HCT116 (cell line): ENCODE measurements at regions not wholly inside any gene's neighbourhood (a gene's known extent, or its start where the extent isn't known, plus 50 kb on each side); places are given as distances from the start of the nearest gene placed in this dataset.

Source experiments
- ATAC-seq: fragments of 200-7000 bp; cut with Tn5 transposase; 2 replicates; pipeline ENCODE4 v1.9.1; 2020; ENCODE audit warnings: mild to moderate bottlenecking, moderate library complexity
- BruUV-seq: library from RNA; stranded (reverse); fragments of 400-500 nt; replicated peaks from 2 replicates; lab custom pipeline; 2021; lab: Mats Ljungman, UMichigan
- CTCF ChIA-PET: fragments of 300-600 bp; sonication (Branson Sonifier 250); formaldehyde crosslinking; loops from one replicate; lab custom pipeline; 2021; ENCODE audit warnings: antibody characterized with exemption; lab: Charles Lee
- POLR2A ChIA-PET: fragments of 300-600, 350-600 bp; sonication (Branson Sonifier 250); formaldehyde crosslinking; loops from one replicate; lab custom pipeline; 2021; ENCODE audit warnings: antibody characterized with exemption; lab: Charles Lee
- RAD21 ChIA-PET, 2 experiments: fragments of 300-600 bp; sonication (Branson Sonifier 250); formaldehyde crosslinking; loops; one replicate each; lab custom pipeline; 2023; ENCODE audit warnings: low total read pairs in 2 of 2; ENCODE audit not compliant: uncharacterized antibody in 2 of 2, unreplicated experiment in 2 of 2, low non-redundant PET in 1 of 2; lab: Charles Lee
- DNase-seq: peaks from one replicate; pipeline ENCODE4 v3.0.0-alpha.2; 2010; ENCODE audit warnings: low read depth, low spot score
- H2AFZ ChIP-seq: fragments of 200-600 bp; shearing (Covaris generic), sonication (generic); 2 replicates; pipeline ENCODE4 v1.6.1; 2017; ENCODE audit warnings: low read depth, mixed run types, mixed read lengths, antibody characterized with exemption, low read length; ENCODE audit not compliant: poor library complexity, severe bottlenecking
- H3K27ac ChIP-seq: 2 replicates; pipeline ENCODE4 v1.5.1; 2012; ENCODE audit warnings: low read depth, low read length
- H3K27me3 ChIP-seq: fragments of 200-600 bp; sonication (generic); 2 replicates; pipeline ENCODE4 v1.6.1; 2016; ENCODE audit warnings: mixed run types, low read length, mixed read lengths; ENCODE audit not compliant: insufficient read depth
- H3K36me3 ChIP-seq, 2 experiments: fragments of 200-500 bp in 1 of 2; fragments of 200-600 bp in 1 of 2; sonication (Bioruptor generic) in 1 of 2; sonication (generic) in 1 of 2; 2 replicates each; pipeline versions ENCODE4 v1.5.1 to v1.6.1; 2014 to 2016; ENCODE audit warnings: low read length in 2 of 2, inconsistent platforms in 1 of 2, mixed read lengths in 1 of 2, mixed run types in 1 of 2; ENCODE audit not compliant: insufficient read depth in 2 of 2, control insufficient read depth in 1 of 2
- H3K4me1 ChIP-seq, 2 experiments: fragments of 200-600 bp in 1 of 2; sonication (generic) in 1 of 2; 2 replicates each; pipeline versions ENCODE4 v1.5.1 to v1.6.1; 2012 to 2017; ENCODE audit warnings: low read length in 2 of 2, inconsistent platforms in 1 of 2, mild to moderate bottlenecking in 1 of 2, mixed read lengths in 1 of 2, mixed run types in 1 of 2, moderate library complexity in 1 of 2; ENCODE audit not compliant: insufficient read depth in 2 of 2, control insufficient read depth in 1 of 2
- H3K4me2 ChIP-seq: fragments of 200-600 bp; sonication (generic); 2 replicates; pipeline ENCODE4 v1.6.1; 2017; ENCODE audit warnings: mixed run types, low read length, mixed read lengths
- H3K4me3 ChIP-seq, 2 experiments: fragments of 200-600 bp in 1 of 2; sonication (generic) in 1 of 2; replicated peaks in 1 of 2; 2 replicates each; pipeline ENCODE4 v1.5.1; 2011 to 2016; ENCODE audit warnings: low read length in 2 of 2, control low read depth in 1 of 2, low read depth in 1 of 2, mild to moderate bottlenecking in 1 of 2, mixed read lengths in 1 of 2, mixed run types in 1 of 2
- H3K79me2 ChIP-seq: fragments of 200-600 bp; sonication (generic); 2 replicates; pipeline ENCODE4 v1.6.1; 2017; ENCODE audit warnings: mild to moderate bottlenecking, mixed run types, low read length, moderate library complexity, mixed read lengths; ENCODE audit not compliant: insufficient read depth
- H3K9ac ChIP-seq: fragments of 200-600 bp; sonication (generic); 2 replicates; pipeline ENCODE4 v1.6.1; 2016; ENCODE audit warnings: low read length, mixed read lengths
- H3K9me2 ChIP-seq: fragments of 200-600 bp; sonication (generic), shearing (Covaris generic); 2 replicates; pipeline ENCODE4 v1.6.1; 2017; ENCODE audit warnings: mixed run types, mild to moderate bottlenecking, moderate library complexity; ENCODE audit not compliant: insufficient read depth
- H3K9me3 ChIP-seq, 2 experiments: fragments of 200-500 bp in 1 of 2; fragments of 200-600 bp in 1 of 2; sonication (Bioruptor generic) in 1 of 2; sonication (generic) in 1 of 2; 2 replicates each; pipeline ENCODE4 v1.6.1; 2014 to 2017; ENCODE audit warnings: low read length in 2 of 2, mixed read lengths in 2 of 2, inconsistent platforms in 1 of 2, low read depth in 1 of 2, mild to moderate bottlenecking in 1 of 2, mixed run types in 1 of 2, moderate library complexity in 1 of 2; ENCODE audit not compliant: control insufficient read depth in 1 of 2, insufficient read depth in 1 of 2
- H4K20me1 ChIP-seq: fragments of 200-600 bp; sonication (generic), shearing (Covaris generic); 2 replicates; pipeline ENCODE4 v1.6.1; 2017; ENCODE audit warnings: mixed run types, mild to moderate bottlenecking, moderate library complexity; ENCODE audit not compliant: insufficient read depth
- CBX3 ChIP-seq: IDR thresholded peaks from 2 replicates; pipeline ENCODE4 v1.6.1; 2012; ENCODE audit warnings: low read depth
- ELF1 ChIP-seq: IDR thresholded peaks from 2 replicates; pipeline ENCODE4 v1.6.1; 2012; ENCODE audit warnings: low read depth, borderline replicate concordance
- EZH2 ChIP-seq: fragments of 200-600 bp; sonication (generic); IDR thresholded peaks from 2 replicates; pipeline ENCODE4 v1.6.1; 2017; ENCODE audit warnings: antibody characterized with exemption, mixed run types
- FOSL1 ChIP-seq: IDR thresholded peaks from 2 replicates; pipeline ENCODE4 v1.6.1; 2012; ENCODE audit warnings: low read depth
- JUND ChIP-seq: IDR thresholded peaks from 2 replicates; pipeline ENCODE4 v1.6.1; 2012
- POLR2A ChIP-seq: IDR thresholded peaks from 2 replicates; pipeline ENCODE4 v1.7.0; 2011; ENCODE audit warnings: borderline replicate concordance; ENCODE audit not compliant: insufficient read depth, insufficient read length; ENCODE audit errors: extremely low read depth
- RAD21 ChIP-seq: IDR thresholded peaks from 2 replicates; pipeline ENCODE4 v1.6.1; 2012; ENCODE audit warnings: low read depth, mild to moderate bottlenecking
- SRF ChIP-seq: IDR thresholded peaks from 2 replicates; pipeline ENCODE4 v1.6.1; 2012; ENCODE audit warnings: low read depth
- YY1 ChIP-seq: IDR thresholded peaks from 2 replicates; pipeline ENCODE4 v1.6.1; 2011; ENCODE audit warnings: low read length, low read depth, moderate library complexity, mild to moderate bottlenecking; ENCODE audit not compliant: insufficient replicate concordance; ENCODE audit errors: extremely low read depth
- ZNF274 ChIP-seq: fragments of 200-500 bp; sonication (Bioruptor generic); IDR thresholded peaks from 2 replicates; pipeline ENCODE4 v1.6.1; 2014; ENCODE audit warnings: mild to moderate bottlenecking, low read depth, low read length, inconsistent platforms
- intact Hi-C: fragments of 100-400 bp; cut with micrococcal nuclease; formaldehyde crosslinking; loops from 2 replicates; pipeline ENCODE4 v1.10.0; 2022
- TF ChIP-seq, protein P1 (sequence below): IDR thresholded peaks from 2 replicates; pipeline ENCODE4 v1.6.1; 2011; ENCODE audit warnings: mild to moderate bottlenecking, low read length, moderate library complexity; ENCODE audit not compliant: insufficient replicate concordance; ENCODE audit errors: extremely low read depth
- TF ChIP-seq, protein P2 (sequence below), 3 experiments: fragments of 200-600 bp in 1 of 3; sonication (generic) in 1 of 3; IDR thresholded peaks in 2 of 3; conservative IDR thresholded peaks in 1 of 3; 2 replicates each; pipeline ENCODE4 v1.5.1; 2012 to 2017; ENCODE audit warnings: low read depth in 2 of 3, low read length in 2 of 3, antibody characterized with exemption in 1 of 3, borderline replicate concordance in 1 of 3, control low read depth in 1 of 3, mild to moderate bottlenecking in 1 of 3, mixed read lengths in 1 of 3, mixed run types in 1 of 3, moderate library complexity in 1 of 3; ENCODE audit not compliant: insufficient read depth in 1 of 3
- TF ChIP-seq, protein P3 (sequence below): IDR thresholded peaks from 2 replicates; pipeline ENCODE4 v1.6.1; 2012; ENCODE audit warnings: low read depth
- TF ChIP-seq, protein P4 (sequence below): IDR thresholded peaks from 2 replicates; pipeline ENCODE4 v1.6.1; 2012

DNA sequence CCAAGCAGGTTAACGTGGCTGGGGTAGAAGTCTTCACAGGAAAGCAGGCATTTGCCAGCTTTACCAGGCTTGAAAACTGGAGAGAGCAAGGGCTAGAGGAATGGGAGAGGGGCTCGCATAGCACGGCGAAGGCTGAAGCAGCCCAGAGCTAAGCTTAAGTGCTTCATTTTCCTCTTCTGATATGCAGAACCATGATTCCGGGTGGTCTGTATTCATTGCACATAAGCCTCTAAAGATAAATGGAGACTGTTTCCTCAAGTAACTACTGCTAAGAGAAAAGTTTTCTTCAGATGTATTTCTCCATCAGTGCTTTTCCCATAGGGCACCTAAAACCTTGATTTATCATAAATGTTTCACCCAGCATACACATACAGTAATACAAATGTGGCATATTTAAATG is 414.1 kb downstream of the MLLT3 start:
- BruUV-seq = no TSS peak
- H3K9ac ChIP-seq = no peak overlapping the region
- TF ChIP-seq, protein P1, sequence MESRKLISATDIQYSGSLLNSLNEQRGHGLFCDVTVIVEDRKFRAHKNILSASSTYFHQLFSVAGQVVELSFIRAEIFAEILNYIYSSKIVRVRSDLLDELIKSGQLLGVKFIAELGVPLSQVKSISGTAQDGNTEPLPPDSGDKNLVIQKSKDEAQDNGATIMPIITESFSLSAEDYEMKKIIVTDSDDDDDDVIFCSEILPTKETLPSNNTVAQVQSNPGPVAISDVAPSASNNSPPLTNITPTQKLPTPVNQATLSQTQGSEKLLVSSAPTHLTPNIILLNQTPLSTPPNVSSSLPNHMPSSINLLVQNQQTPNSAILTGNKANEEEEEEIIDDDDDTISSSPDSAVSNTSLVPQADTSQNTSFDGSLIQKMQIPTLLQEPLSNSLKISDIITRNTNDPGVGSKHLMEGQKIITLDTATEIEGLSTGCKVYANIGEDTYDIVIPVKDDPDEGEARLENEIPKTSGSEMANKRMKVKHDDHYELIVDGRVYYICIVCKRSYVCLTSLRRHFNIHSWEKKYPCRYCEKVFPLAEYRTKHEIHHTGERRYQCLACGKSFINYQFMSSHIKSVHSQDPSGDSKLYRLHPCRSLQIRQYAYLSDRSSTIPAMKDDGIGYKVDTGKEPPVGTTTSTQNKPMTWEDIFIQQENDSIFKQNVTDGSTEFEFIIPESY = no peak
- TF ChIP-seq, all 23 proteins: peak for 0
- Histone ChIP-seq H3K27me3 (peaks cover 16% of the 10 kb centered on the region), H3K9me3 (no peaks in the 10 kb centered on the region), H3K4me1 (no peaks in the 10 kb centered on the region), H3K4me3 (no peak overlapping the region), H3K4me2 (no peak overlapping the region), H4K20me1 (no peaks in the 10 kb centered on the region), H2AFZ (no peak overlapping the region), H3K79me2 (no peaks in the 10 kb centered on the region), H3K36me3 (no peaks in the 10 kb centered on the region), H3K27ac (no peak overlapping the region), H3K9me2 (no peaks in the 10 kb centered on the region)
- ChIA-PET POLR2A (no interaction called here), RAD21 (no interaction called here), CTCF (no interaction called here)
- DNase-seq (no peak), ATAC-seq (no peak)
- intact Hi-C loops = no loop called here

DNA sequence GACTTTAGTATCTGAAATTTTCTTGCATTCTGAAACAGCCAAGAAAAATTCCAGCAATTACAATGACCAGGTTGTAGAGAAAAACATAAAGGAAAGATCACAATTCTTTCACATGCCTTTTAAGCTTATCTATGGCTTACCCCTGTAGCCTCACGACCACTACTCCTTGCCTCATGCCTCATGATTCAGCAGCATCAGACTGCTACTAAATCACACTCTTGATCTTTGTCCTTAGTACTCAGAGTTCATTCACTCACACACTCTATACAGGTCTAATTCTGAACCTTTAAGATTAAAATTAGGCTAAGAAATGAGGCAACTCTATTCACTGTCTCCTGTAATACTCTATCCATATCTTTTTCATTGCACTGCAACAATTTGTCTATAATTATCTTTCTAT is 415.1 kb downstream of the MLLT3 start:
- ATAC-seq (no peak), DNase-seq (no peak)
- no peak for TF ChIP-seq ELF1
- no peak for TF ChIP-seq EZH2
- TF ChIP-seq SRF = no peak
- TF ChIP-seq CBX3 = no peak
- TF ChIP-seq FOSL1 = no peak
- no peak for TF ChIP-seq JUND
- TF ChIP-seq, protein P2, sequence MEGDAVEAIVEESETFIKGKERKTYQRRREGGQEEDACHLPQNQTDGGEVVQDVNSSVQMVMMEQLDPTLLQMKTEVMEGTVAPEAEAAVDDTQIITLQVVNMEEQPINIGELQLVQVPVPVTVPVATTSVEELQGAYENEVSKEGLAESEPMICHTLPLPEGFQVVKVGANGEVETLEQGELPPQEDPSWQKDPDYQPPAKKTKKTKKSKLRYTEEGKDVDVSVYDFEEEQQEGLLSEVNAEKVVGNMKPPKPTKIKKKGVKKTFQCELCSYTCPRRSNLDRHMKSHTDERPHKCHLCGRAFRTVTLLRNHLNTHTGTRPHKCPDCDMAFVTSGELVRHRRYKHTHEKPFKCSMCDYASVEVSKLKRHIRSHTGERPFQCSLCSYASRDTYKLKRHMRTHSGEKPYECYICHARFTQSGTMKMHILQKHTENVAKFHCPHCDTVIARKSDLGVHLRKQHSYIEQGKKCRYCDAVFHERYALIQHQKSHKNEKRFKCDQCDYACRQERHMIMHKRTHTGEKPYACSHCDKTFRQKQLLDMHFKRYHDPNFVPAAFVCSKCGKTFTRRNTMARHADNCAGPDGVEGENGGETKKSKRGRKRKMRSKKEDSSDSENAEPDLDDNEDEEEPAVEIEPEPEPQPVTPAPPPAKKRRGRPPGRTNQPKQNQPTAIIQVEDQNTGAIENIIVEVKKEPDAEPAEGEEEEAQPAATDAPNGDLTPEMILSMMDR (IDR thresholded peaks at IDR 0.05 in 2 of 3, conservative IDR thresholded peaks at IDR 0.05 in 1 of 3; ENCODE audit: borderline replicate concordance in 1 of 3, insufficient read depth in 1 of 3, low read depth in 2 of 3, low read length in 2 of 3) = no peak
- no peak for TF ChIP-seq RAD21
- TF ChIP-seq, protein P3, sequence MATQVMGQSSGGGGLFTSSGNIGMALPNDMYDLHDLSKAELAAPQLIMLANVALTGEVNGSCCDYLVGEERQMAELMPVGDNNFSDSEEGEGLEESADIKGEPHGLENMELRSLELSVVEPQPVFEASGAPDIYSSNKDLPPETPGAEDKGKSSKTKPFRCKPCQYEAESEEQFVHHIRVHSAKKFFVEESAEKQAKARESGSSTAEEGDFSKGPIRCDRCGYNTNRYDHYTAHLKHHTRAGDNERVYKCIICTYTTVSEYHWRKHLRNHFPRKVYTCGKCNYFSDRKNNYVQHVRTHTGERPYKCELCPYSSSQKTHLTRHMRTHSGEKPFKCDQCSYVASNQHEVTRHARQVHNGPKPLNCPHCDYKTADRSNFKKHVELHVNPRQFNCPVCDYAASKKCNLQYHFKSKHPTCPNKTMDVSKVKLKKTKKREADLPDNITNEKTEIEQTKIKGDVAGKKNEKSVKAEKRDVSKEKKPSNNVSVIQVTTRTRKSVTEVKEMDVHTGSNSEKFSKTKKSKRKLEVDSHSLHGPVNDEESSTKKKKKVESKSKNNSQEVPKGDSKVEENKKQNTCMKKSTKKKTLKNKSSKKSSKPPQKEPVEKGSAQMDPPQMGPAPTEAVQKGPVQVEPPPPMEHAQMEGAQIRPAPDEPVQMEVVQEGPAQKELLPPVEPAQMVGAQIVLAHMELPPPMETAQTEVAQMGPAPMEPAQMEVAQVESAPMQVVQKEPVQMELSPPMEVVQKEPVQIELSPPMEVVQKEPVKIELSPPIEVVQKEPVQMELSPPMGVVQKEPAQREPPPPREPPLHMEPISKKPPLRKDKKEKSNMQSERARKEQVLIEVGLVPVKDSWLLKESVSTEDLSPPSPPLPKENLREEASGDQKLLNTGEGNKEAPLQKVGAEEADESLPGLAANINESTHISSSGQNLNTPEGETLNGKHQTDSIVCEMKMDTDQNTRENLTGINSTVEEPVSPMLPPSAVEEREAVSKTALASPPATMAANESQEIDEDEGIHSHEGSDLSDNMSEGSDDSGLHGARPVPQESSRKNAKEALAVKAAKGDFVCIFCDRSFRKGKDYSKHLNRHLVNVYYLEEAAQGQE = no peak
- TF ChIP-seq ZNF274 = no peak
- no peak for TF ChIP-seq YY1
- TF ChIP-seq, protein P4, sequence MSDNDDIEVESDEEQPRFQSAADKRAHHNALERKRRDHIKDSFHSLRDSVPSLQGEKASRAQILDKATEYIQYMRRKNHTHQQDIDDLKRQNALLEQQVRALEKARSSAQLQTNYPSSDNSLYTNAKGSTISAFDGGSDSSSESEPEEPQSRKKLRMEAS = no peak
- TF ChIP-seq POLR2A = no peak

More for the DNA sequence above, 415.1 kb downstream of the MLLT3 start:
- H3K9me3 ChIP-seq = no peaks in the 10 kb centered on the region
- H2AFZ ChIP-seq = no peak overlapping the region
- ChIA-PET RAD21 (no interaction called here), CTCF (no interaction called here), POLR2A (no interaction called here)
- intact Hi-C loops = no loop called here
- BruUV-seq = no TSS peak
- peaks cover 26% of the 10 kb centered on the region for H3K27me3 ChIP-seq
- H3K9me2 ChIP-seq = no peaks in the 10 kb centered on the region
- no peaks in the 10 kb centered on the region for H3K4me1 ChIP-seq
- no peak overlapping the region for H3K27ac ChIP-seq
- H3K9ac ChIP-seq = no peak overlapping the region
- H3K79me2 ChIP-seq = no peaks in the 10 kb centered on the region
- H3K4me2 ChIP-seq = no peak overlapping the region
- H3K36me3 ChIP-seq = no peaks in the 10 kb centered on the region
- no peak overlapping the region for H3K4me3 ChIP-seq
- H4K20me1 ChIP-seq = no peaks in the 10 kb centered on the region
